HEK293T (cell line): ENCODE measurements at regions not wholly inside any gene's neighbourhood (a gene's known extent, or its start where the extent isn't known, plus 50 kb on each side); places are given as distances from the start of the nearest gene placed in this dataset.

ENCODE experiments used
- CTCF ChIA-PET: fragments of 350-600 bp; formaldehyde crosslinking; extraction: SDS; loops from one replicate; lab custom pipeline; 2021; ENCODE audit warnings: antibody characterized with exemption, inconsistent platforms; lab: Yijun Ruan, JAX
- POLR2A ChIA-PET: fragments of 350-600 bp; formaldehyde crosslinking; extraction: SDS; loops from one replicate; lab custom pipeline; 2020; ENCODE audit warnings: antibody characterized with exemption, inconsistent platforms; lab: Yijun Ruan, JAX
- DNase-seq: peaks from one replicate; pipeline ENCODE4 v3.0.0; 2012; ENCODE audit warnings: mixed read lengths; ENCODE audit errors: extremely low spot score
- ARNT ChIP-seq: fragments of 450-650 bp; IDR thresholded peaks from 2 replicates; pipeline ENCODE4 v1.6.1; 2017; ENCODE audit warnings: mild to moderate bottlenecking
- BHLHE40 ChIP-seq: fragments of 450-650 bp; IDR thresholded peaks from 2 replicates; pipeline ENCODE4 v1.6.1; 2016; ENCODE audit warnings: mild to moderate bottlenecking, moderate library complexity, borderline replicate concordance
- CTBP1 ChIP-seq: fragments of 450-650 bp; IDR thresholded peaks from 2 replicates; pipeline ENCODE4 v1.6.1; 2016; ENCODE audit warnings: borderline replicate concordance
- ELF4 ChIP-seq: fragments of 450-650 bp; IDR thresholded peaks from 2 replicates; pipeline ENCODE4 v1.6.1; 2017; ENCODE audit warnings: antibody characterized with exemption
- FOXA1 ChIP-seq: fragments of 450-650 bp; IDR thresholded peaks from 2 replicates; pipeline ENCODE4 v1.6.1; 2016; ENCODE audit warnings: mild to moderate bottlenecking
- FOXK2 ChIP-seq: fragments of 450-650 bp; IDR thresholded peaks from 2 replicates; pipeline ENCODE4 v1.6.1; 2016; ENCODE audit warnings: mild to moderate bottlenecking
- FOXM1 ChIP-seq: fragments of 450-650 bp; IDR thresholded peaks from 2 replicates; pipeline ENCODE4 v1.6.1; 2017; ENCODE audit warnings: mild to moderate bottlenecking, borderline replicate concordance
- HDGF ChIP-seq: fragments of 450-650 bp; IDR thresholded peaks from 2 replicates; pipeline ENCODE4 v1.6.1; 2017; ENCODE audit warnings: antibody characterized with exemption, borderline replicate concordance
- L3MBTL2 ChIP-seq: fragments of 450-650 bp; conservative IDR thresholded peaks from 2 replicates; pipeline ENCODE4 v1.6.1; 2016; ENCODE audit warnings: mild to moderate bottlenecking
- LEF1 ChIP-seq: fragments of 450-650 bp; IDR thresholded peaks from 2 replicates; pipeline ENCODE4 v1.6.1; 2017; ENCODE audit warnings: mild to moderate bottlenecking, borderline replicate concordance
- NFRKB ChIP-seq: fragments of 450-650 bp; IDR thresholded peaks from 2 replicates; pipeline ENCODE4 v1.6.1; 2016; ENCODE audit warnings: mild to moderate bottlenecking, moderate library complexity
- SP1 ChIP-seq: fragments of 450-650 bp; IDR thresholded peaks from 2 replicates; pipeline ENCODE4 v1.6.1; 2017
- SUZ12 ChIP-seq: fragments of 450-650 bp; IDR thresholded peaks from 2 replicates; pipeline ENCODE4 v1.6.1; 2016; ENCODE audit warnings: mild to moderate bottlenecking
- TARDBP ChIP-seq: fragments of 450-650 bp; IDR thresholded peaks from 2 replicates; pipeline ENCODE4 v1.6.1; 2016
- ZNF384 ChIP-seq: fragments of 450-650 bp; IDR thresholded peaks from 2 replicates; pipeline ENCODE4 v1.6.1; 2016
- TF ChIP-seq, protein P1 (sequence below): fragments of 450-650 bp; IDR thresholded peaks from 2 replicates; pipeline ENCODE4 v1.6.1; 2016

DNA sequence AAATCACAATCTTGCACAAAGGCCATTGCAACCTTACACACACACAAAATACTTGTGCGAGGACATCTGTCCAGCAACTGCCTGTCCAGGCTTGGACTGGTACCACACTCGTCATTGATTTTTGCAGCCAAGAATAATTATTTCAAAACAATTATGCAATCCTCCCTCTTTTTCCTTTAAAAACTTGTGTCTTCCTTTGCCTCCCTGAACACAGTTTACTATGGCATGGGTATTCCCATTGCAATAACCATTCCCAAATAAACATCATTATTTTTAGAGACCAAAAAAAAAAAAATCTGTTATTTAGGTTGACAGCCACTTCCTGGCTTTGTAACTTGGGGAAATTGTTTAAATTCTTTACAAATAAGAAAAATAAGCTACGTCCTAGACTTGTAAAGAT is 54.0 kb downstream of the C11orf91 start:
- POLR2A ChIA-PET, result no interaction called here
- TF ChIP-seq L3MBTL2 (no peak), TARDBP (no peak), FOXM1 (no peak), LEF1 (no peak), ARNT (no peak), SUZ12 (no peak)
- DNase-seq, result no peak
- CTCF ChIA-PET, result no interaction called here

DNA sequence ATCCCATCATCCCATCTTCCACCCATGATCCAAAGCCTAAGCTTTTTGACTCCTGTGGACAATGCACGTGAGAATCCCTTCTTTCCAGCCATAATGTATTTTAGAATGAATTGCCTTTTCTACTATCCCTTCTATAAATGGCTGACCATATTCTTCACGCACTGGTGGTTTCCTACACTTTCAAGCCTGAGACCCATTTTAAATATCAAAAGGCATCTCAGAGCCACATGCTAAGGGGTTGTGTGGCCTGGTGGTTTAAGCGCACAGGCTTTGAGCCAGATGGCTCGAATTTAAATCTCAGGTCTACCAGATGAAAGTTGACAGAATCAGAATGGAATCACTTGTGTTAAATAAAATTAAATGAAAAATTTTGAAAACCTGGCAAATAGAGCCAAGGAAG is 54.5 kb downstream of the C11orf91 start:
- TF ChIP-seq ELF4, result no peak
- no peak for TF ChIP-seq ARNT
- no peak for TF ChIP-seq L3MBTL2
- TF ChIP-seq CTBP1, result no peak
- no peak for TF ChIP-seq LEF1
- no peak for TF ChIP-seq FOXA1
- TF ChIP-seq TARDBP, result no peak
- no peak for TF ChIP-seq BHLHE40
- no peak for TF ChIP-seq FOXK2
- no peak for TF ChIP-seq ZNF384
- TF ChIP-seq HDGF, result no peak
- no peak for TF ChIP-seq NFRKB
- no peak for TF ChIP-seq FOXM1
- CTCF ChIA-PET, result no interaction called here
- DNase-seq, result no peak
- POLR2A ChIA-PET, result no interaction called here

DNA sequence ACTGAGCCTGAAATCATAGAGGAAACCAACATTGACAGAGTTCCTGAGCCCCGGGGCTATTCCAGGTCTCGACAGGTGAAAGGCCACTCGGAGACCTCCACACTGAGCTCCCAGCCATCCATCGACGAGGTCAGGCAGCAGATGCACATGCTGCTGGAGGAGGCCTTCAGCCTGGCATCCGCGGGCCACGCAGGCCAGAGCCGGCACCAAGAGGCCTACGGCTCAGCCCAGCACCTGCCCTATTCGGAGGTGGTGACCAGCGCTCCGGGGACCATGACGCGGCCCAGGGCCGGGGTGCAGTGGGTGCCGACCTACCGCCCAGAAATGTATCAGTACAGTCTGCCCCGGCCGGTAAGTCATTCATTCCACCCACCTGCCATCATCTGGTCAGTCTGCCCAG is 54.9 kb downstream of the C11orf91 start:
- POLR2A ChIA-PET, result no interaction called here
- CTCF ChIA-PET, result no interaction called here
- TF ChIP-seq ARNT (no peak), TARDBP (no peak), NFRKB (no peak)
- DNase-seq, result no peak

DNA sequence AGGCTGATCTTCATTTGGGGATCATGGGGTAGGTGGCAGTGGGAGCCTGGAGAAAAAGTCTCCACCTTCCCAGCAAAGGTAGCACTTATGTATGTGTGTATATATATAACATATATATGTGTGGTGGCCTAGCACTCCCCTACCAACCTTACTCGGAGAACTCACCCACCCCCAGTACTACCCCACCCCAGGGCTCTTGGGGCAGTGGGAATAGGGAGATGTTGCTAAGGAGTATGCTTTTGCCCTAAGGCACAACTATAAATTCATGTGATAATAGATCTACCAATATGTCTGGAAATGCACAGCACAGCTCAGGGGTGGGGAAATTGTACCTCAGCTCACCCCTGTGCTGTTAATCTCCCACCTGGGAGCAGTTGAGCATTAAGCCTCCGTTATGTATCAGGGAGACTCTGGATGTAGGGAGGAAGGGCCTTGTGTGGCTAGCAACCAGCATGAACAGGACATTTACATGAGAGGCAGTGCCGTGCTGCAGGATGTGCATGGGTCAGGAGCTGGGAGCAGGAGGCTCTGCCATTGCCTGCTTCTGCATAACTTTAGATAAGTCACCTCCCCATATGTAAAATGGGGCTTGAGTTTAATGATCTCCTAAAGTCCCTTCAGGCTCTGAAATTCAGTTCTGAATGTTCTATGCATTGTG is 57.3 kb downstream of the C11orf91 start:
- TF ChIP-seq FOXA1 (no peak), CTBP1 (no peak), L3MBTL2 (no peak), LEF1 (no peak), SP1 (no peak), ELF4 (no peak), SUZ12 (no peak), BHLHE40 (no peak)
- TF ChIP-seq, protein P1, sequence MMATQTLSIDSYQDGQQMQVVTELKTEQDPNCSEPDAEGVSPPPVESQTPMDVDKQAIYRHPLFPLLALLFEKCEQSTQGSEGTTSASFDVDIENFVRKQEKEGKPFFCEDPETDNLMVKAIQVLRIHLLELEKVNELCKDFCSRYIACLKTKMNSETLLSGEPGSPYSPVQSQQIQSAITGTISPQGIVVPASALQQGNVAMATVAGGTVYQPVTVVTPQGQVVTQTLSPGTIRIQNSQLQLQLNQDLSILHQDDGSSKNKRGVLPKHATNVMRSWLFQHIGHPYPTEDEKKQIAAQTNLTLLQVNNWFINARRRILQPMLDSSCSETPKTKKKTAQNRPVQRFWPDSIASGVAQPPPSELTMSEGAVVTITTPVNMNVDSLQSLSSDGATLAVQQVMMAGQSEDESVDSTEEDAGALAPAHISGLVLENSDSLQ, result no peak
- ChIA-PET POLR2A (no interaction called here), CTCF (interaction anchor here (0.6 kb wide), 1 partner anchor 297 kb away, joined by 3 read pairs; no protein-coding TSS in a partner anchor)
- DNase-seq, result no peak

DNA sequence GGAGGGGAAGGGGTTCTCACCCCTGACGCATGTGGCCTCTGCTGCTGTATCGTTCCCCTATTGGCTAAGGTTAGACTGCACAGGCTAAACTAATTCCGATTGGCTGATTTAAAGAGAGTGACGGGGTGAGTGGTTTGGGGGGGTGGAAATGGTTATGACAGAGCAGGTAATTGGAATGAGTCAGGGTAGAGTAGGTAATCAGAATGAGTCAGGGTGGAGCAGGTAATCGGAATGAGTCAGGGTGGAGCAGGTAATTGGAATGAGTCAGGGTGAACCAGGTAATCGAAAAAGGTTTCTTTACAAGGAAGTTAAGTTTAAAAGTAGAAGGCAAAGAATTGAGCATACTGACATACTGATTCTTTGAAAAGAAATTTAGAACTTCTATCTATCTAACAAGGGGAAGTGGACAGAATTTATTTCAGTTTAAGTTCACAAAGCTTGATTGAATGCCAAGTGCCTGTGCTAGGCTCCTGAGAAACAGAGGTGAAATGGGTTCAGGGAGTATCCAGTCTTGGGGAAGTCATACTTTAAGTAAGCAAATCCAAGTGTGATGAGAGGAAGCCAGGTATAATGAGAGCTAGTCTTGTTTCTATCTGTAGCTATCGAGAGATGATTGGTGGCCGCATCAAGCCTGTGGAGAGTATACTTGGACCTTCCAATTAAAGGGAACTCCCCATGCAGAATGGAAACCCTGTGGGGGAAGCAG is 58.0 kb downstream of the C11orf91 start:
- DNase-seq, result no peak
- ChIA-PET POLR2A (no interaction called here), CTCF (no interaction called here)
- no peak for TF ChIP-seq HDGF
- no peak for TF ChIP-seq LEF1
- no peak for TF ChIP-seq SP1
- TF ChIP-seq ARNT, result no peak
- no peak for TF ChIP-seq ELF4
- no peak for TF ChIP-seq TARDBP
- TF ChIP-seq FOXK2, result no peak
- no peak for TF ChIP-seq BHLHE40
- no peak for TF ChIP-seq NFRKB
- TF ChIP-seq, protein P1, result no peak
- TF ChIP-seq FOXA1, result no peak
- TF ChIP-seq L3MBTL2, result no peak
- TF ChIP-seq ZNF384, result no peak
- TF ChIP-seq FOXM1, result no peak
- no peak for TF ChIP-seq SUZ12
- no peak for TF ChIP-seq CTBP1

DNA sequence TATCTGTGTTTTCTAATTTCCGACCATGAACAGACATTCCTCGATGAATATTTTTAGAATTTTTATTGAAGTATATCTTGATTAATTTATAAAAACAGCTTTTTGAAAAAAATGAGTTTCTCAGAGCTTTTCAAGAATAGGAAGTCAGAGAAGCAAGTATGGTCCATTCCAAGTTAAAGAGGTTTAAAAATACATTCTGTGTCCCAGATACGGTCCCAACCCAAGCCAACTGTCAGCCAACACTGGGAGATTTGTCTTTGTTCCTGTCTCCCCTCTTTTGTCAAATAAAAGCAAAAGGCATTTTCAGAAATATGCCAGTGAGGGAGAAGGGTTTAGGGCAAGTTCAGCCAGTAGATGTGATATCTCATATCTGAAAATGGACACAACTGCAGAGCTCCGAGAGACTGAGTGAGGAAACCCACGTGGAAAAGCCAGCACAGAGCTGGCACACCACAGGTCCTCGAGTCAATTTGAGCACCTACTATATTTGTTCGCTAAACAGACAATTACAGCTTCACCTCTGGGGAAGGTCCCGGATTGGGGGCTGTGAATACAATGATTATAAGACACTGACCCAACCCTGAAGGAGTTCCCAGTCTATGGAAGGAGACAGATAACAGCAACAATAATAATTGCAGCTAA is 59.8 kb downstream of the C11orf91 start:
- ChIA-PET CTCF (no interaction called here), POLR2A (no interaction called here)
- TF ChIP-seq ZNF384 (no peak), NFRKB (no peak), LEF1 (no peak), HDGF (no peak), SP1 (no peak)
- TF ChIP-seq, protein P1, result no peak
- no peak for DNase-seq

DNA sequence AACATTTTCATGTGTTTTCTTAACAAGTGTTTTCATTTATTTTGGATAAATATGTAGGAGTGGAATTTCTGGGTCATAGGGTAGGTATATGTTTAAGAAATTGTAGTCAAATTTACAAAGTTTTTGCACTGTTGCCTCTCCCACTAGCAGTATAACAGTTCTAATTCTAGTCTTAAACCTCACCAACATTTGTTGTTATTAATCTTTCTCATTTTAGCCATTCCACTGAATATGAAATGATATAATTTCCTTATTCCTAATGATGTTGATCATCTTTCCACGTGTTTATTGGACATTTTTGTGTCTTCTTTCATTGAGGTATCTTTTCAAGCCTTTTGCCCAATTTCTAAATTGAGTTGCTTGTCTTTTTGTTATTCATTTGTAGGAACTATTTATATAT is 62.0 kb downstream of the C11orf91 start:
- DNase-seq, result no peak
- ChIA-PET POLR2A (no interaction called here), CTCF (no interaction called here)
- TF ChIP-seq NFRKB, result no peak
- TF ChIP-seq CTBP1, result no peak
- no peak for TF ChIP-seq ZNF384
- TF ChIP-seq ELF4, result no peak
- no peak for TF ChIP-seq FOXA1
- TF ChIP-seq LEF1, result no peak
- no peak for TF ChIP-seq BHLHE40
